Mammary epithelial cell (primary cell): ENCODE measurements at regions not wholly inside any gene's neighbourhood (a gene's known extent, or its start where the extent isn't known, plus 50 kb on each side); places are given as distances from the start of the nearest gene placed in this dataset.
"Not testable (repeated sequence)": the region's sequence is repeated elsewhere in the genome, so short reads cannot be mapped to it uniquely, and the experiment has no call there.

ENCODE experiments used
- EZH2 ChIP-seq: IDR thresholded peaks from 2 replicates; pipeline ENCODE4 v1.6.1; 2012; ENCODE audit warnings: low read length, inconsistent platforms, borderline replicate concordance
- TF ChIP-seq, protein P1 (sequence below), 2 donors: IDR thresholded peaks in 1 of 2; conservative IDR thresholded peaks in 1 of 2; 2 replicates each; pipeline ENCODE4 v1.5.1; 2011 to 2012; ENCODE audit warnings: inconsistent platforms in 2 of 2, low read length in 2 of 2, mild to moderate bottlenecking in 2 of 2, control low read depth in 1 of 2, low read depth in 1 of 2; ENCODE audit not compliant: insufficient read depth in 1 of 2; ENCODE audit errors: extremely low read depth in 1 of 2

- TF ChIP-seq, protein P1, sequence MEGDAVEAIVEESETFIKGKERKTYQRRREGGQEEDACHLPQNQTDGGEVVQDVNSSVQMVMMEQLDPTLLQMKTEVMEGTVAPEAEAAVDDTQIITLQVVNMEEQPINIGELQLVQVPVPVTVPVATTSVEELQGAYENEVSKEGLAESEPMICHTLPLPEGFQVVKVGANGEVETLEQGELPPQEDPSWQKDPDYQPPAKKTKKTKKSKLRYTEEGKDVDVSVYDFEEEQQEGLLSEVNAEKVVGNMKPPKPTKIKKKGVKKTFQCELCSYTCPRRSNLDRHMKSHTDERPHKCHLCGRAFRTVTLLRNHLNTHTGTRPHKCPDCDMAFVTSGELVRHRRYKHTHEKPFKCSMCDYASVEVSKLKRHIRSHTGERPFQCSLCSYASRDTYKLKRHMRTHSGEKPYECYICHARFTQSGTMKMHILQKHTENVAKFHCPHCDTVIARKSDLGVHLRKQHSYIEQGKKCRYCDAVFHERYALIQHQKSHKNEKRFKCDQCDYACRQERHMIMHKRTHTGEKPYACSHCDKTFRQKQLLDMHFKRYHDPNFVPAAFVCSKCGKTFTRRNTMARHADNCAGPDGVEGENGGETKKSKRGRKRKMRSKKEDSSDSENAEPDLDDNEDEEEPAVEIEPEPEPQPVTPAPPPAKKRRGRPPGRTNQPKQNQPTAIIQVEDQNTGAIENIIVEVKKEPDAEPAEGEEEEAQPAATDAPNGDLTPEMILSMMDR (conservative IDR thresholded peaks at IDR 0.05 in 1 of 2, IDR thresholded peaks at IDR 0.05 in 1 of 2; ENCODE audit: extremely low read depth in 1 of 2, insufficient read depth in 1 of 2, low read depth in 1 of 2, low read length in 2 of 2): not testable (repeated sequence)
- not testable (repeated sequence) for TF ChIP-seq EZH2
These were observed 116.9 kb upstream of the CPM start for GRCh38 chr12:69049855-69050254.
